Liver (tissue), 8 donors: ENCODE measurements at regions not wholly inside any gene's neighbourhood (a gene's known extent, or its start where the extent isn't known, plus 50 kb on each side); places are given as distances from the start of the nearest gene placed in this dataset.

Experiments
- DNase-seq: peaks from one replicate; pipeline ENCODE4 v3.0.0-alpha.2; 2017; ENCODE audit warnings: low spot score
- H3K27ac ChIP-seq, 2 donors: one replicate each; pipeline ENCODE4 v1.7.0; 2013; ENCODE audit warnings: inconsistent platforms in 2 of 2, low read length in 2 of 2, control low read depth in 1 of 2, low read depth in 1 of 2, mild to moderate bottlenecking in 1 of 2
- H3K27me3 ChIP-seq, 4 donors: one replicate each; pipeline versions ENCODE4 v1.6.1 to v1.7.0; 2013; ENCODE audit warnings: low read length in 3 of 4, inconsistent platforms in 1 of 4, mild to moderate bottlenecking in 1 of 4, moderate library complexity in 1 of 4; ENCODE audit not compliant: control insufficient read depth in 4 of 4, insufficient read depth in 4 of 4
- H3K36me3 ChIP-seq, 4 donors: one replicate each; pipeline versions ENCODE4 v1.6.1 to v1.7.0; 2013; ENCODE audit warnings: low read length in 3 of 4, mild to moderate bottlenecking in 3 of 4, low read depth in 1 of 4, moderate library complexity in 1 of 4; ENCODE audit not compliant: control insufficient read depth in 4 of 4, insufficient read depth in 3 of 4
- H3K4me1 ChIP-seq, 4 donors: one replicate each; pipeline versions ENCODE4 v1.6.1 to v1.7.0; 2013; ENCODE audit warnings: low read length in 3 of 4, mild to moderate bottlenecking in 3 of 4, moderate library complexity in 1 of 4; ENCODE audit not compliant: control insufficient read depth in 4 of 4, insufficient read depth in 4 of 4
- H3K4me3 ChIP-seq, 3 donors: one replicate each; pipeline versions ENCODE4 v1.6.1 to v1.7.0; 2013; ENCODE audit warnings: low read length in 3 of 3, control low read depth in 1 of 3, low read depth in 1 of 3, mild to moderate bottlenecking in 1 of 3
- H3K9ac ChIP-seq, 2 donors: one replicate each; pipeline ENCODE4 v1.7.0; 2013; ENCODE audit warnings: low read length in 2 of 2, mild to moderate bottlenecking in 2 of 2, moderate library complexity in 2 of 2, control low read depth in 1 of 2, low read depth in 1 of 2
- H3K9me3 ChIP-seq, 4 donors: one replicate each; pipeline versions ENCODE4 v1.6.1 to v1.7.0; 2013; ENCODE audit warnings: low read length in 3 of 4; ENCODE audit not compliant: control insufficient read depth in 4 of 4
- ATF3 ChIP-seq: IDR thresholded peaks from 2 replicates; pipeline ENCODE4 v1.6.1; 2016; ENCODE audit warnings: antibody characterized with exemption
- CTCF ChIP-seq: fragments of 150-350 bp; IDR thresholded peaks from 2 replicates; pipeline ENCODE4 v1.5.1; 2017; ENCODE audit warnings: improper control_type of control experiment, low read depth, low read length; ENCODE audit not compliant: missing input control
- FOXA1 ChIP-seq: IDR thresholded peaks from 2 replicates; pipeline ENCODE4 v1.6.1; 2016; ENCODE audit warnings: antibody characterized with exemption
- FOXA2 ChIP-seq: IDR thresholded peaks from 2 replicates; pipeline ENCODE4 v1.6.1; 2016; ENCODE audit warnings: antibody characterized with exemption
- HNF4A ChIP-seq, 2 donors: conservative IDR thresholded peaks; 2 replicates each; pipeline ENCODE4 v1.6.1; 2016; ENCODE audit warnings: antibody characterized with exemption in 2 of 2, mild to moderate bottlenecking in 2 of 2
- HNF4G ChIP-seq: IDR thresholded peaks from 2 replicates; pipeline ENCODE4 v1.6.1; 2016; ENCODE audit warnings: antibody characterized with exemption
- JUND ChIP-seq, 2 donors: IDR thresholded peaks; 2 replicates each; pipeline ENCODE4 v1.6.1; 2016; ENCODE audit warnings: antibody characterized with exemption in 2 of 2
- MAX ChIP-seq: IDR thresholded peaks from 2 replicates; pipeline ENCODE4 v1.6.1; 2016; ENCODE audit warnings: antibody characterized with exemption
- NR2F2 ChIP-seq: IDR thresholded peaks from 2 replicates; pipeline ENCODE4 v1.6.1; 2016; ENCODE audit warnings: antibody characterized with exemption
- RXRA ChIP-seq, 2 donors: IDR thresholded peaks; 2 replicates each; pipeline ENCODE4 v1.6.1; 2017 to 2018; ENCODE audit warnings: antibody characterized with exemption in 2 of 2, mild to moderate bottlenecking in 1 of 2
- SP1 ChIP-seq: IDR thresholded peaks from 2 replicates; pipeline ENCODE4 v1.6.1; 2018; ENCODE audit warnings: antibody characterized with exemption, mild to moderate bottlenecking
- TAF1 ChIP-seq: conservative IDR thresholded peaks from 2 replicates; pipeline ENCODE4 v1.6.1; 2016; ENCODE audit warnings: antibody characterized with exemption, mild to moderate bottlenecking
- YY1 ChIP-seq: IDR thresholded peaks from 2 replicates; pipeline ENCODE4 v1.6.1; 2016; ENCODE audit warnings: antibody characterized with exemption, mild to moderate bottlenecking
- ZBTB33 ChIP-seq: IDR thresholded peaks from 2 replicates; pipeline ENCODE4 v1.6.1; 2016; ENCODE audit warnings: antibody characterized with exemption
- WGBS: extraction: QIAGEN DNeasy Blood & Tissue Kit; methylation state at CpG from one replicate; pipeline ENCODE4 v1.1.7; 2013; 5-methylcytosine and 5-hydroxymethylcytosine counted together
- donor health status: healthy.
- donor health status: healthy.
- donor health status: healthy.
- donor health status: healthy.
- donor health status: healthy.

GRCh38 chr13:86882835-86883234 lies 788.3 kb upstream of the SLITRK5 start:
- Histone ChIP-seq H3K27ac (no peak overlapping the region), H3K4me3 (no peak overlapping the region), H3K9ac (no peak overlapping the region), H3K27me3 (no peaks in the 10 kb centered on the region), H3K9me3 (no peaks in the 10 kb centered on the region), H3K36me3 (no peaks in the 10 kb centered on the region), H3K4me1 (no peaks in the 10 kb centered on the region)
- DNase-seq = no peak
- TF ChIP-seq FOXA1 (no peak), MAX (no peak), CTCF (no peak)
- 78% methylated on average over 3 of the region's 3 CpGs for WGBS

- Histone ChIP-seq H3K36me3 (no peaks in the 10 kb centered on the region), H3K4me3 (no peak overlapping the region), H3K9ac (no peak overlapping the region), H3K9me3 (no peaks in the 10 kb centered on the region), H3K4me1 (no peaks in the 10 kb centered on the region), H3K27ac (no peak overlapping the region), H3K27me3 (no peaks in the 10 kb centered on the region)
- 85% methylated on average over 3 of the region's 3 CpGs for WGBS
- no peak for DNase-seq
- TF ChIP-seq HNF4A (conservative IDR thresholded peaks at IDR 0.05) = no peak
- no peak for TF ChIP-seq FOXA2
- no peak for TF ChIP-seq SP1
- no peak for TF ChIP-seq YY1
- no peak for TF ChIP-seq RXRA (IDR thresholded peaks at IDR 0.05)
- no peak for TF ChIP-seq ZBTB33
- TF ChIP-seq FOXA1 = no peak
- TF ChIP-seq ATF3 = no peak
Observed at GRCh38 chr13:86892330-86892729, 778.8 kb upstream of the SLITRK5 start.

GRCh38 chr13:86900906-86901305 lies 770.3 kb upstream of the SLITRK5 start:
- Histone ChIP-seq H3K9ac (no peak overlapping the region), H3K4me1 (no peaks in the 10 kb centered on the region), H3K27me3 (no peaks in the 10 kb centered on the region), H3K27ac (no peak overlapping the region), H3K4me3 (no peak overlapping the region), H3K9me3 (no peaks in the 10 kb centered on the region), H3K36me3 (no peaks in the 10 kb centered on the region)
- DNase-seq = no peak
- 57% methylated on average over 1 of the region's 1 CpG for WGBS
- TF ChIP-seq ZBTB33 = no peak
- no peak for TF ChIP-seq HNF4G
- no peak for TF ChIP-seq ATF3
- TF ChIP-seq TAF1 = no peak
- TF ChIP-seq NR2F2 = no peak
- TF ChIP-seq JUND (IDR thresholded peaks at IDR 0.05) = no peak
